ENCODE measurements at regions not wholly inside any gene's neighbourhood (a gene's known extent, or its start where the extent isn't known, plus 50 kb on each side); places are given as distances from the start of the nearest gene placed in this dataset.

DNA sequence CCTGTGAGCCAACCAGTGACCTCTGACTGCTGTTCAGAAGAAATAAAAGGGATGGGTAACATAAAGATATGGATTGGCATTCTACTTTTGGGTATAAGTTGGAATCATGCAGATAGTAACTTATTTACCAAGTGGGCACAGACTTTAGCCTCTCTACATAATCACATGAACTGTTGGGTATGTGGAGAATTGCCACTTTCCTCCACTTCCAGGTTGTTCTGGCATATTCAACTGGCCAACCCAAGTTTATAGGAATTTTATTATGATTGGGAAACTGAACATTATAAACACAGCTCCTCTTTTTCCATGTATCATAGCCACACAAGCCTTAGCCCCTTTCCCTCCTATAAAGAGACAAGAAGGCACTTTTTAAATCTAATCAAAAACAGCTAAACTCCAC lies 179.3 kb downstream of the RNF152 start:
- TF ChIP-seq JUND (IDR thresholded peaks at IDR 0.05) (no peak), RAD21 (IDR thresholded peaks at IDR 0.05) (no peak), TAF1 (conservative IDR thresholded peaks at IDR 0.05) (no peak), YY1 (IDR thresholded peaks at IDR 0.05) (peak; percentile 40)
- TF ChIP-seq, protein P1, sequence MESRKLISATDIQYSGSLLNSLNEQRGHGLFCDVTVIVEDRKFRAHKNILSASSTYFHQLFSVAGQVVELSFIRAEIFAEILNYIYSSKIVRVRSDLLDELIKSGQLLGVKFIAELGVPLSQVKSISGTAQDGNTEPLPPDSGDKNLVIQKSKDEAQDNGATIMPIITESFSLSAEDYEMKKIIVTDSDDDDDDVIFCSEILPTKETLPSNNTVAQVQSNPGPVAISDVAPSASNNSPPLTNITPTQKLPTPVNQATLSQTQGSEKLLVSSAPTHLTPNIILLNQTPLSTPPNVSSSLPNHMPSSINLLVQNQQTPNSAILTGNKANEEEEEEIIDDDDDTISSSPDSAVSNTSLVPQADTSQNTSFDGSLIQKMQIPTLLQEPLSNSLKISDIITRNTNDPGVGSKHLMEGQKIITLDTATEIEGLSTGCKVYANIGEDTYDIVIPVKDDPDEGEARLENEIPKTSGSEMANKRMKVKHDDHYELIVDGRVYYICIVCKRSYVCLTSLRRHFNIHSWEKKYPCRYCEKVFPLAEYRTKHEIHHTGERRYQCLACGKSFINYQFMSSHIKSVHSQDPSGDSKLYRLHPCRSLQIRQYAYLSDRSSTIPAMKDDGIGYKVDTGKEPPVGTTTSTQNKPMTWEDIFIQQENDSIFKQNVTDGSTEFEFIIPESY (IDR thresholded peaks at IDR 0.05): no peak
- TF ChIP-seq, protein P2, sequence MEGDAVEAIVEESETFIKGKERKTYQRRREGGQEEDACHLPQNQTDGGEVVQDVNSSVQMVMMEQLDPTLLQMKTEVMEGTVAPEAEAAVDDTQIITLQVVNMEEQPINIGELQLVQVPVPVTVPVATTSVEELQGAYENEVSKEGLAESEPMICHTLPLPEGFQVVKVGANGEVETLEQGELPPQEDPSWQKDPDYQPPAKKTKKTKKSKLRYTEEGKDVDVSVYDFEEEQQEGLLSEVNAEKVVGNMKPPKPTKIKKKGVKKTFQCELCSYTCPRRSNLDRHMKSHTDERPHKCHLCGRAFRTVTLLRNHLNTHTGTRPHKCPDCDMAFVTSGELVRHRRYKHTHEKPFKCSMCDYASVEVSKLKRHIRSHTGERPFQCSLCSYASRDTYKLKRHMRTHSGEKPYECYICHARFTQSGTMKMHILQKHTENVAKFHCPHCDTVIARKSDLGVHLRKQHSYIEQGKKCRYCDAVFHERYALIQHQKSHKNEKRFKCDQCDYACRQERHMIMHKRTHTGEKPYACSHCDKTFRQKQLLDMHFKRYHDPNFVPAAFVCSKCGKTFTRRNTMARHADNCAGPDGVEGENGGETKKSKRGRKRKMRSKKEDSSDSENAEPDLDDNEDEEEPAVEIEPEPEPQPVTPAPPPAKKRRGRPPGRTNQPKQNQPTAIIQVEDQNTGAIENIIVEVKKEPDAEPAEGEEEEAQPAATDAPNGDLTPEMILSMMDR (IDR thresholded peaks at IDR 0.05; ENCODE audit: low read depth, low read length, missing input control): no peak

Measured in liver (tissue), 3 donors.